ENCODE measurements at regions not wholly inside any gene's neighbourhood (a gene's known extent, or its start where the extent isn't known, plus 50 kb on each side); places are given as distances from the start of the nearest gene placed in this dataset.
A peak's percentile ranks its signal among the peaks of the same experiment; 100 is the strongest.

GRCh38 chr22:48639896-48640748, 1187.6 kb downstream of the BRD1 start:
- H3K4me3 ChIP-seq: no peak overlapping the region
- H3K27ac ChIP-seq: no peak overlapping the region
- ATAC-seq (no peak), DNase-seq (no peak)
- peaks cover 0 to 3% (median 0%) of the 10 kb centered on the region in 3 donors for H3K27me3 ChIP-seq (ENCODE audit: insufficient read depth in 3 of 3, low read length in 2 of 3)
- no peak for TF ChIP-seq CTCF (IDR thresholded peaks at IDR 0.05)
- intact Hi-C loops (cut with DNase I): no loop called here
- 46 to 62% (median 50%) methylated on average over 25 to 26 of the region's 26 CpGs for WGBS, 3 donors
- H3K36me3 ChIP-seq (ENCODE audit: insufficient read depth in 1 of 2, low read depth in 1 of 2): no peaks in the 10 kb centered on the region
- no peaks in the 10 kb centered on the region for H3K4me1 ChIP-seq
- H3K9me3 ChIP-seq: no peaks in the 10 kb centered on the region

- no peak for TF ChIP-seq CTCF (IDR thresholded peaks at IDR 0.05)
- H3K27me3 ChIP-seq (ENCODE audit: insufficient read depth in 3 of 3, low read length in 2 of 3): peaks cover 0 to 3% (median 0%) of the 10 kb centered on the region in 3 donors
- no peaks in the 10 kb centered on the region for H3K9me3 ChIP-seq
- intact Hi-C loops (cut with DNase I): no loop called here
- no peaks in the 10 kb centered on the region for H3K4me1 ChIP-seq
- H3K4me3 ChIP-seq: no peak overlapping the region
- DNase-seq (no peak), ATAC-seq (no peak)
- H3K27ac ChIP-seq: no peak overlapping the region
- WGBS, 3 donors: 84 to 89% (median 86%) methylated on average over 19 of the region's 19 CpGs
- no peaks in the 10 kb centered on the region for H3K36me3 ChIP-seq (ENCODE audit: insufficient read depth in 1 of 2, low read depth in 1 of 2)
These were observed 1188.5 kb downstream of the BRD1 start for GRCh38 chr22:48639021-48639795.

- peaks cover 0 to 6% (median 1%) of the 10 kb centered on the region in 3 donors for H3K27me3 ChIP-seq (ENCODE audit: insufficient read depth in 3 of 3, low read length in 2 of 3)
- intact Hi-C loops (cut with DNase I): no loop called here
- ATAC-seq (peak in 1 of 4 donors; percentile 26), DNase-seq (no peak)
- no peaks in the 10 kb centered on the region for H3K4me1 ChIP-seq
- no peak overlapping the region for H3K27ac ChIP-seq
- no peak for TF ChIP-seq CTCF (IDR thresholded peaks at IDR 0.05)
- no peaks in the 10 kb centered on the region for H3K36me3 ChIP-seq (ENCODE audit: insufficient read depth in 1 of 2, low read depth in 1 of 2)
- H3K4me3 ChIP-seq: no peak overlapping the region
- H3K9me3 ChIP-seq: no peaks in the 10 kb centered on the region
- 86 to 89% (median 87%) methylated on average over 16 of the region's 16 CpGs for WGBS, 3 donors
These were observed 1190.4 kb downstream of the BRD1 start for GRCh38 chr22:48637231-48637630.

- 51 to 70% (median 54%) methylated on average over 5 to 6 of the region's 6 CpGs for WGBS, 3 donors
- ATAC-seq: peak in 1 of 4 donors; percentile 14
- Histone ChIP-seq H3K27me3 (ENCODE audit: insufficient read depth in 3 of 3, low read length in 2 of 3) (peaks cover 0 to 6% (median 1%) of the 10 kb centered on the region in 3 donors), H3K9me3 (no peaks in the 10 kb centered on the region), H3K4me1 (no peaks in the 10 kb centered on the region), H3K27ac (no peak overlapping the region), H3K4me3 (no peak overlapping the region), H3K36me3 (ENCODE audit: insufficient read depth in 1 of 2, low read depth in 1 of 2) (no peaks in the 10 kb centered on the region)
- no peak for TF ChIP-seq CTCF (IDR thresholded peaks at IDR 0.05)
- no peak for DNase-seq
- intact Hi-C loops (cut with DNase I): no loop called here
These were observed 1190.9 kb downstream of the BRD1 start for GRCh38 chr22:48636746-48637145.

Measured in psoas muscle (tissue), 7 donors.